8988T (cell line): ENCODE measurements at regions not wholly inside any gene's neighbourhood (a gene's known extent, or its start where the extent isn't known, plus 50 kb on each side); places are given as distances from the start of the nearest gene placed in this dataset.

ENCODE experiments used
- DNase-seq: peaks from one replicate; pipeline ENCODE4 v3.0.0; 2011

- DNase-seq, result no peak
These were observed 378.0 kb downstream of the UQCRFS1 start for GRCh38 chr19:28834996-28835395.

GRCh38 chr19:28831462-28831861, 381.5 kb downstream of the UQCRFS1 start:
- DNase-seq, result no peak

- DNase-seq, result no peak
These were observed 383.2 kb downstream of the UQCRFS1 start for GRCh38 chr19:28829762-28830161.

- no peak for DNase-seq
These were observed 383.6 kb downstream of the UQCRFS1 start for GRCh38 chr19:28829359-28829758.

GRCh38 chr19:28828276-28828870, 384.6 kb downstream of the UQCRFS1 start:
- DNase-seq, result no peak

- no peak for DNase-seq
These were observed 385.6 kb downstream of the UQCRFS1 start for GRCh38 chr19:28827382-28827781.

- no peak for DNase-seq
These were observed 389.5 kb downstream of the UQCRFS1 start for GRCh38 chr19:28823338-28823961.

GRCh38 chr19:28820289-28820688, 392.7 kb downstream of the UQCRFS1 start:
- DNase-seq, result no peak

GRCh38 chr19:28815257-28815656, 397.7 kb downstream of the UQCRFS1 start:
- no peak for DNase-seq

GRCh38 chr19:28794301-28794700, 418.6 kb downstream of the UQCRFS1 start:
- DNase-seq, result no peak

- DNase-seq, result no peak
These were observed 419.4 kb downstream of the UQCRFS1 start for GRCh38 chr19:28793391-28794168.

- no peak for DNase-seq
These were observed 427.0 kb downstream of the UQCRFS1 start for GRCh38 chr19:28785971-28786370.

GRCh38 chr19:28764066-28764465, 448.9 kb downstream of the UQCRFS1 start:
- DNase-seq, result no peak

GRCh38 chr19:28746478-28746877, 466.5 kb downstream of the UQCRFS1 start:
- DNase-seq, result no peak

GRCh38 chr19:28744943-28745342, 468.0 kb downstream of the UQCRFS1 start:
- DNase-seq, result no peak

GRCh38 chr19:28744014-28744413, 468.9 kb downstream of the UQCRFS1 start:
- DNase-seq, result no peak

- no peak for DNase-seq
These were observed 475.7 kb downstream of the UQCRFS1 start for GRCh38 chr19:28737021-28737895.

GRCh38 chr19:28736528-28736927, 476.4 kb downstream of the UQCRFS1 start:
- no peak for DNase-seq

GRCh38 chr19:28731577-28731976, 481.4 kb downstream of the UQCRFS1 start:
- DNase-seq, result no peak

GRCh38 chr19:28730791-28731512, 482.0 kb downstream of the UQCRFS1 start:
- no peak for DNase-seq

GRCh38 chr19:28727480-28728159, 485.3 kb downstream of the UQCRFS1 start:
- no peak for DNase-seq
